ENCODE measurements at regions not wholly inside any gene's neighbourhood (a gene's known extent, or its start where the extent isn't known, plus 50 kb on each side); places are given as distances from the start of the nearest gene placed in this dataset.
"Not testable (repeated sequence)": the region's sequence is repeated elsewhere in the genome, so short reads cannot be mapped to it uniquely, and the experiment has no call there.

GRCh38 chr10:53487019-53487983, 714.7 kb upstream of the MBL2 start:
- H3F3A ChIP-seq (ENCODE audit: insufficient read depth, low read length, poor library complexity, severe bottlenecking) = no peaks in the 10 kb centered on the region
- no peak overlapping the region for H3K9ac ChIP-seq (ENCODE audit: low read length)
- no peaks in the 10 kb centered on the region for H3K9me3 ChIP-seq (ENCODE audit: low read length)
- no peaks in the 10 kb centered on the region for H3K27me3 ChIP-seq (ENCODE audit: insufficient read depth, low read depth, low read length)
- TF ChIP-seq, protein P1, sequence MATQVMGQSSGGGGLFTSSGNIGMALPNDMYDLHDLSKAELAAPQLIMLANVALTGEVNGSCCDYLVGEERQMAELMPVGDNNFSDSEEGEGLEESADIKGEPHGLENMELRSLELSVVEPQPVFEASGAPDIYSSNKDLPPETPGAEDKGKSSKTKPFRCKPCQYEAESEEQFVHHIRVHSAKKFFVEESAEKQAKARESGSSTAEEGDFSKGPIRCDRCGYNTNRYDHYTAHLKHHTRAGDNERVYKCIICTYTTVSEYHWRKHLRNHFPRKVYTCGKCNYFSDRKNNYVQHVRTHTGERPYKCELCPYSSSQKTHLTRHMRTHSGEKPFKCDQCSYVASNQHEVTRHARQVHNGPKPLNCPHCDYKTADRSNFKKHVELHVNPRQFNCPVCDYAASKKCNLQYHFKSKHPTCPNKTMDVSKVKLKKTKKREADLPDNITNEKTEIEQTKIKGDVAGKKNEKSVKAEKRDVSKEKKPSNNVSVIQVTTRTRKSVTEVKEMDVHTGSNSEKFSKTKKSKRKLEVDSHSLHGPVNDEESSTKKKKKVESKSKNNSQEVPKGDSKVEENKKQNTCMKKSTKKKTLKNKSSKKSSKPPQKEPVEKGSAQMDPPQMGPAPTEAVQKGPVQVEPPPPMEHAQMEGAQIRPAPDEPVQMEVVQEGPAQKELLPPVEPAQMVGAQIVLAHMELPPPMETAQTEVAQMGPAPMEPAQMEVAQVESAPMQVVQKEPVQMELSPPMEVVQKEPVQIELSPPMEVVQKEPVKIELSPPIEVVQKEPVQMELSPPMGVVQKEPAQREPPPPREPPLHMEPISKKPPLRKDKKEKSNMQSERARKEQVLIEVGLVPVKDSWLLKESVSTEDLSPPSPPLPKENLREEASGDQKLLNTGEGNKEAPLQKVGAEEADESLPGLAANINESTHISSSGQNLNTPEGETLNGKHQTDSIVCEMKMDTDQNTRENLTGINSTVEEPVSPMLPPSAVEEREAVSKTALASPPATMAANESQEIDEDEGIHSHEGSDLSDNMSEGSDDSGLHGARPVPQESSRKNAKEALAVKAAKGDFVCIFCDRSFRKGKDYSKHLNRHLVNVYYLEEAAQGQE (IDR thresholded peaks at IDR 0.05; ENCODE audit: borderline replicate concordance) = no peak
- TF ChIP-seq EZH2 (IDR thresholded peaks at IDR 0.05; ENCODE audit: borderline replicate concordance, insufficient read depth, low read length, poor library complexity, severe bottlenecking) (no peak), EP300 (conservative IDR thresholded peaks at IDR 0.05; ENCODE audit: poor library complexity, severe bottlenecking) (no peak), POLR2AphosphoS5 (IDR thresholded peaks at IDR 0.05) (no peak), SMC3 (conservative IDR thresholded peaks at IDR 0.05; ENCODE audit: poor library complexity) (no peak), CTCF (IDR thresholded peaks at IDR 0.05; ENCODE audit: poor library complexity, severe bottlenecking) (no peak), TAF1 (IDR thresholded peaks at IDR 0.05; ENCODE audit: low read depth) (no peak)
- H2AFZ ChIP-seq (ENCODE audit: low read depth, low read length) = no peak overlapping the region
- no peak overlapping the region for H3K4me2 ChIP-seq (ENCODE audit: low read length)
- H3K4me3 ChIP-seq (ENCODE audit: low read length) = no peak overlapping the region
- H4K20me1 ChIP-seq (ENCODE audit: insufficient read depth) = no peaks in the 10 kb centered on the region
- no peak overlapping the region for H3K27ac ChIP-seq (ENCODE audit: low read length)
- H3K9me2 ChIP-seq (ENCODE audit: insufficient read depth, low read length) = no peaks in the 10 kb centered on the region
- H3K36me3 ChIP-seq (ENCODE audit: insufficient read depth, low read length) = no peaks in the 10 kb centered on the region
- no peaks in the 10 kb centered on the region for H3K79me2 ChIP-seq (replicated peaks; ENCODE audit: insufficient read depth, low read length)

- not testable (repeated sequence) for H2AFZ ChIP-seq (ENCODE audit: low read depth, low read length); H3K27me3 ChIP-seq (ENCODE audit: insufficient read depth, low read depth, low read length); H3K27ac ChIP-seq (ENCODE audit: low read length); H3K36me3 ChIP-seq (ENCODE audit: insufficient read depth, low read length); H3K9me2 ChIP-seq (ENCODE audit: insufficient read depth, low read length); H4K20me1 ChIP-seq (ENCODE audit: insufficient read depth); H3F3A ChIP-seq (ENCODE audit: insufficient read depth, low read length, poor library complexity, severe bottlenecking); H3K4me2 ChIP-seq (ENCODE audit: low read length); H3K9ac ChIP-seq (ENCODE audit: low read length); H3K79me2 ChIP-seq (replicated peaks; ENCODE audit: insufficient read depth, low read length); H3K9me3 ChIP-seq (ENCODE audit: low read length); H3K4me3 ChIP-seq (ENCODE audit: low read length)
These were observed 712.8 kb upstream of the MBL2 start for GRCh38 chr10:53485422-53485821.

- H3K9me2 ChIP-seq (ENCODE audit: insufficient read depth, low read length) = no peaks in the 10 kb centered on the region
- no peak overlapping the region for H3K4me3 ChIP-seq (ENCODE audit: low read length)
- H4K20me1 ChIP-seq (ENCODE audit: insufficient read depth) = no peaks in the 10 kb centered on the region
- H2AFZ ChIP-seq (ENCODE audit: low read depth, low read length) = no peak overlapping the region
- TF ChIP-seq MXI1 (conservative IDR thresholded peaks at IDR 0.05; ENCODE audit: poor library complexity, severe bottlenecking) (no peak), CTCF (IDR thresholded peaks at IDR 0.05; ENCODE audit: poor library complexity, severe bottlenecking) (no peak), TAF1 (IDR thresholded peaks at IDR 0.05; ENCODE audit: low read depth) (no peak)
- H3F3A ChIP-seq (ENCODE audit: insufficient read depth, low read length, poor library complexity, severe bottlenecking) = no peaks in the 10 kb centered on the region
- H3K9me3 ChIP-seq (ENCODE audit: low read length) = no peaks in the 10 kb centered on the region
- no peak overlapping the region for H3K27ac ChIP-seq (ENCODE audit: low read length)
- H3K36me3 ChIP-seq (ENCODE audit: insufficient read depth, low read length) = no peaks in the 10 kb centered on the region
- no peak overlapping the region for H3K4me2 ChIP-seq (ENCODE audit: low read length)
- H3K27me3 ChIP-seq (ENCODE audit: insufficient read depth, low read depth, low read length) = no peaks in the 10 kb centered on the region
- no peaks in the 10 kb centered on the region for H3K79me2 ChIP-seq (replicated peaks; ENCODE audit: insufficient read depth, low read length)
- H3K9ac ChIP-seq (ENCODE audit: low read length) = no peak overlapping the region
These were observed 706.8 kb upstream of the MBL2 start for GRCh38 chr10:53479365-53479764.
